ENCODE measurements at regions not wholly inside any gene's neighbourhood (a gene's known extent, or its start where the extent isn't known, plus 50 kb on each side); places are given as distances from the start of the nearest gene placed in this dataset.

- Histone ChIP-seq H3K27ac (ENCODE audit: low read length) (no peak overlapping the region), H3K79me2 (ENCODE audit: insufficient read depth, low read length) (no peaks in the 10 kb centered on the region), H3K27me3 (ENCODE audit: insufficient read depth, low read length, poor library complexity) (no peaks in the 10 kb centered on the region), H3K9me3 (ENCODE audit: insufficient read depth, low read length, severe bottlenecking) (no peaks in the 10 kb centered on the region), H3K9ac (ENCODE audit: low read depth, low read length) (no peak overlapping the region), H4K20me1 (ENCODE audit: insufficient read depth, low read length) (no peaks in the 10 kb centered on the region), H3K4me3 (ENCODE audit: low read depth in 1 of 2, low read length in 2 of 2) (no peak overlapping the region), H2AFZ (ENCODE audit: low read depth, low read length) (no peak overlapping the region), H3K4me2 (ENCODE audit: insufficient read depth, low read length) (no peak overlapping the region), H3K36me3 (ENCODE audit: insufficient read depth, low read length) (no peaks in the 10 kb centered on the region), H3K4me1 (ENCODE audit: insufficient read depth, low read length) (no peaks in the 10 kb centered on the region)
- TF ChIP-seq EZH2 (IDR thresholded peaks at IDR 0.05; ENCODE audit: borderline replicate concordance, low read depth, low read length, severe bottlenecking) (no peak), CTCF (IDR thresholded peaks at IDR 0.05; ENCODE audit: borderline replicate concordance, extremely low read depth, low read length, poor library complexity, severe bottlenecking) (no peak)
- no peak for ATAC-seq (ENCODE audit: insufficient read depth, low read depth)
- no peak for DNase-seq
These were observed 883.9 kb downstream of the TBL1XR1 start for GRCh38 chr3:176313426-176313825.

GRCh38 chr3:176310641-176311040 is 886.6 kb downstream of the TBL1XR1 start:
- no peak for DNase-seq
- H2AFZ ChIP-seq (ENCODE audit: low read depth, low read length) = no peak overlapping the region
- ATAC-seq (ENCODE audit: insufficient read depth, low read depth) = no peak
- no peak overlapping the region for H3K4me3 ChIP-seq (ENCODE audit: low read depth in 1 of 2, low read length in 2 of 2)
- H3K27ac ChIP-seq (ENCODE audit: low read length) = no peak overlapping the region
- H3K4me2 ChIP-seq (ENCODE audit: insufficient read depth, low read length) = no peak overlapping the region
- no peak for TF ChIP-seq EZH2 (IDR thresholded peaks at IDR 0.05; ENCODE audit: borderline replicate concordance, low read depth, low read length, severe bottlenecking)
- TF ChIP-seq CTCF (IDR thresholded peaks at IDR 0.05; ENCODE audit: borderline replicate concordance, extremely low read depth, low read length, poor library complexity, severe bottlenecking) = no peak
- no peaks in the 10 kb centered on the region for H3K36me3 ChIP-seq (ENCODE audit: insufficient read depth, low read length)
- H3K9me3 ChIP-seq (ENCODE audit: insufficient read depth, low read length, severe bottlenecking) = no peaks in the 10 kb centered on the region
- H4K20me1 ChIP-seq (ENCODE audit: insufficient read depth, low read length) = no peaks in the 10 kb centered on the region
- no peaks in the 10 kb centered on the region for H3K27me3 ChIP-seq (ENCODE audit: insufficient read depth, low read length, poor library complexity)
- H3K9ac ChIP-seq (ENCODE audit: low read depth, low read length) = no peak overlapping the region
- no peaks in the 10 kb centered on the region for H3K79me2 ChIP-seq (ENCODE audit: insufficient read depth, low read length)
- no peaks in the 10 kb centered on the region for H3K4me1 ChIP-seq (ENCODE audit: insufficient read depth, low read length)

GRCh38 chr3:176302271-176302670 is 895.0 kb downstream of the TBL1XR1 start:
- Histone ChIP-seq H3K4me2 (ENCODE audit: insufficient read depth, low read length) (no peak overlapping the region), H3K9me3 (ENCODE audit: insufficient read depth, low read length, severe bottlenecking) (no peaks in the 10 kb centered on the region), H4K20me1 (ENCODE audit: insufficient read depth, low read length) (no peaks in the 10 kb centered on the region), H3K4me1 (ENCODE audit: insufficient read depth, low read length) (no peaks in the 10 kb centered on the region), H3K4me3 (ENCODE audit: low read depth in 1 of 2, low read length in 2 of 2) (no peak overlapping the region), H3K27me3 (ENCODE audit: insufficient read depth, low read length, poor library complexity) (no peaks in the 10 kb centered on the region), H3K36me3 (ENCODE audit: insufficient read depth, low read length) (no peaks in the 10 kb centered on the region), H3K79me2 (ENCODE audit: insufficient read depth, low read length) (no peaks in the 10 kb centered on the region), H3K27ac (ENCODE audit: low read length) (no peak overlapping the region), H3K9ac (ENCODE audit: low read depth, low read length) (no peak overlapping the region), H2AFZ (ENCODE audit: low read depth, low read length) (no peak overlapping the region)
- no peak for TF ChIP-seq CTCF (IDR thresholded peaks at IDR 0.05; ENCODE audit: borderline replicate concordance, extremely low read depth, low read length, poor library complexity, severe bottlenecking)
- DNase-seq (no peak), ATAC-seq (ENCODE audit: insufficient read depth, low read depth) (no peak)

GRCh38 chr3:176296066-176296597 is 901.1 kb downstream of the TBL1XR1 start:
- no peaks in the 10 kb centered on the region for H3K4me1 ChIP-seq (ENCODE audit: insufficient read depth, low read length)
- H3K79me2 ChIP-seq (ENCODE audit: insufficient read depth, low read length) = no peaks in the 10 kb centered on the region
- no peaks in the 10 kb centered on the region for H3K27me3 ChIP-seq (ENCODE audit: insufficient read depth, low read length, poor library complexity)
- H3K9ac ChIP-seq (ENCODE audit: low read depth, low read length) = no peak overlapping the region
- DNase-seq = no peak
- H3K4me2 ChIP-seq (ENCODE audit: insufficient read depth, low read length) = no peak overlapping the region
- no peak for ATAC-seq (ENCODE audit: insufficient read depth, low read depth)
- no peaks in the 10 kb centered on the region for H4K20me1 ChIP-seq (ENCODE audit: insufficient read depth, low read length)
- H3K9me3 ChIP-seq (ENCODE audit: insufficient read depth, low read length, severe bottlenecking) = no peaks in the 10 kb centered on the region
- H3K36me3 ChIP-seq (ENCODE audit: insufficient read depth, low read length) = no peaks in the 10 kb centered on the region
- no peak overlapping the region for H2AFZ ChIP-seq (ENCODE audit: low read depth, low read length)
- no peak overlapping the region for H3K4me3 ChIP-seq (ENCODE audit: low read depth in 1 of 2, low read length in 2 of 2)
- no peak for TF ChIP-seq EZH2 (IDR thresholded peaks at IDR 0.05; ENCODE audit: borderline replicate concordance, low read depth, low read length, severe bottlenecking)
- TF ChIP-seq CTCF (IDR thresholded peaks at IDR 0.05; ENCODE audit: borderline replicate concordance, extremely low read depth, low read length, poor library complexity, severe bottlenecking) = no peak
- no peak overlapping the region for H3K27ac ChIP-seq (ENCODE audit: low read length)
